Glutamatergic neuron (in vitro differentiated cells): ENCODE measurements at regions not wholly inside any gene's neighbourhood (a gene's known extent, or its start where the extent isn't known, plus 50 kb on each side); places are given as distances from the start of the nearest gene placed in this dataset.

Experiments used
- DNase-seq: peaks from one replicate; pipeline ENCODE4 v3.0.0; 2022
- H3K27ac Mint-ChIP-seq: one replicate; pipeline ENCODE4 v1.8.0; 2020; ENCODE audit warnings: mild to moderate bottlenecking, mixed read lengths, inconsistent platforms; ENCODE audit not compliant: unreplicated experiment
- H3K27me3 Mint-ChIP-seq: one replicate; pipeline ENCODE4 v1.8.0; 2020; ENCODE audit warnings: mild to moderate bottlenecking, moderate library complexity, mixed read lengths, inconsistent platforms; ENCODE audit not compliant: unreplicated experiment
- H3K36me3 Mint-ChIP-seq: one replicate; pipeline ENCODE4 v1.8.0; 2020; ENCODE audit warnings: mild to moderate bottlenecking, mixed read lengths, inconsistent platforms; ENCODE audit not compliant: unreplicated experiment
- H3K4me1 Mint-ChIP-seq: one replicate; pipeline ENCODE4 v1.8.0; 2020; ENCODE audit warnings: mild to moderate bottlenecking, low read depth, mixed read lengths, inconsistent platforms; ENCODE audit not compliant: unreplicated experiment
- H3K4me3 Mint-ChIP-seq: one replicate; pipeline ENCODE4 v1.8.0; 2020; ENCODE audit warnings: mild to moderate bottlenecking, mixed read lengths, inconsistent platforms; ENCODE audit not compliant: unreplicated experiment
- H3K9me3 Mint-ChIP-seq: one replicate; pipeline ENCODE4 v1.8.0; 2020; ENCODE audit warnings: mild to moderate bottlenecking, moderate library complexity, mixed read lengths, inconsistent platforms; ENCODE audit not compliant: unreplicated experiment
- TF ChIP-seq, protein P1 (sequence below): fragments of 200-600 bp; sonication (generic); IDR thresholded peaks from one replicate; pipeline ENCODE4 v1.5.0; 2021; ENCODE audit not compliant: partially characterized antibody, unreplicated experiment

DNA sequence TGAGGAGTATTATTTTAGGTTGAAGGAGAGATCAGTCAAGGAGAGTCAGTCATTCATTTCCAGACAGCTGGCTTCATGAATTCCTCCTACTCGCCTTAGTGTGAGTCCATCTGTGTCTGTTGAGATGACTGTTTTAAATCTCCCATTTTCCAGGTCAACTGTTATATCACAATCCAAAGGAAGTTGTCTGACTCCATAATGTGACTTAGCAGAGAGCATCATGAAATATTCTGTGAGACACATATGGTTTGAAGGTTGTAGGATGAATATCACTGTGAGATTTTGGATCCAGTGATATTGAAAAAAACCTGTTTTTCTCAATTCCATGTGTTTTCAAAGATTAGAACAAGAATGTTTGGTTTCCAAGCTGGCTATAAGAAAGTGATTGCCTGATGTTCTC is 530.2 kb upstream of the MAN1A1 start:
- Mint-ChIP-seq H3K4me1 (no peaks in the 10 kb centered on the region), H3K27ac (no peak overlapping the region), H3K36me3 (no peaks in the 10 kb centered on the region), H3K4me3 (no peak overlapping the region), H3K9me3 (no peaks in the 10 kb centered on the region), H3K27me3 (no peaks in the 10 kb centered on the region)
- DNase-seq, result no peak
- TF ChIP-seq, protein P1, sequence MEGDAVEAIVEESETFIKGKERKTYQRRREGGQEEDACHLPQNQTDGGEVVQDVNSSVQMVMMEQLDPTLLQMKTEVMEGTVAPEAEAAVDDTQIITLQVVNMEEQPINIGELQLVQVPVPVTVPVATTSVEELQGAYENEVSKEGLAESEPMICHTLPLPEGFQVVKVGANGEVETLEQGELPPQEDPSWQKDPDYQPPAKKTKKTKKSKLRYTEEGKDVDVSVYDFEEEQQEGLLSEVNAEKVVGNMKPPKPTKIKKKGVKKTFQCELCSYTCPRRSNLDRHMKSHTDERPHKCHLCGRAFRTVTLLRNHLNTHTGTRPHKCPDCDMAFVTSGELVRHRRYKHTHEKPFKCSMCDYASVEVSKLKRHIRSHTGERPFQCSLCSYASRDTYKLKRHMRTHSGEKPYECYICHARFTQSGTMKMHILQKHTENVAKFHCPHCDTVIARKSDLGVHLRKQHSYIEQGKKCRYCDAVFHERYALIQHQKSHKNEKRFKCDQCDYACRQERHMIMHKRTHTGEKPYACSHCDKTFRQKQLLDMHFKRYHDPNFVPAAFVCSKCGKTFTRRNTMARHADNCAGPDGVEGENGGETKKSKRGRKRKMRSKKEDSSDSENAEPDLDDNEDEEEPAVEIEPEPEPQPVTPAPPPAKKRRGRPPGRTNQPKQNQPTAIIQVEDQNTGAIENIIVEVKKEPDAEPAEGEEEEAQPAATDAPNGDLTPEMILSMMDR, result no peak

DNA sequence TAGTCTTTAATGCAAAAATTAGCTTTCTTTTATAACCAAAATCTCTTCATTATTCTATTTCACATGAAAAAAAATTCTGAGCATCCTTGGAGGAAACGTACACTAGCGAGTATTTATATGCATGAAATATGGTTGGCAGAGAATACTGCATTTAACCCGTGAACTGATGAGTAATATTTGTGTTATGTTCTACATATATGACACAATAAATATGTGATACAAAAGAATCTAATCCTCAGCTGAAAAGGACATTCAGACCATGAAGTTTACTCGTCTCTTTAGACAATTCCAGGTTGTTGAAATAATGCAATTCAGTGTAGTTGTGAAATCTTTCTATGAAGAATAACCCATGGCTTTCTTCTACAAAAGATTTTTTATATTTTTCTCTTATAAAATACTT is 524.8 kb upstream of the MAN1A1 start:
- TF ChIP-seq, protein P1, result no peak
- Mint-ChIP-seq H3K36me3 (no peaks in the 10 kb centered on the region), H3K4me1 (peaks cover 2% of the 10 kb centered on the region), H3K4me3 (no peak overlapping the region), H3K9me3 (no peaks in the 10 kb centered on the region), H3K27ac (no peak overlapping the region), H3K27me3 (no peaks in the 10 kb centered on the region)
- no peak for DNase-seq

DNA sequence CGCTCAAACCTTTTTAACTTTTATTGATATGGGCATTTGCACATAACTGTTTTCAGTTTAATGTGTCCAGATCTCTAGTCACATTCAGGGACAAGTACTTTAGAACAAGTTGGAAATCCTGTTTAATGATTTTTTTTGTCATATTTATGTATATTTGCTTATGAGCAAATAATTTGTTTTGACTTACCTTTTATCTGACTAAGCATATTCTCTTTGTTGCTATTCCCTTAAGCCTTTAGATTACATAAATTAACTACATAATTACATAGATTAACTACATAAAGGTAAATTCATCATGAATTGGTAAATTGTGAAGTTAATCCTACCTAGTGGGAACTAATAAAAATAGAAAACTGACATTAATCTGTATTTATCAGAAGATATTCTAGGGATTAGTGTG is 523.5 kb upstream of the MAN1A1 start:
- Mint-ChIP-seq H3K36me3 (no peaks in the 10 kb centered on the region), H3K27me3 (no peaks in the 10 kb centered on the region), H3K9me3 (no peaks in the 10 kb centered on the region), H3K4me3 (no peak overlapping the region), H3K27ac (no peak overlapping the region), H3K4me1 (peaks cover 2% of the 10 kb centered on the region)
- TF ChIP-seq, protein P1, result no peak
- DNase-seq, result no peak

DNA sequence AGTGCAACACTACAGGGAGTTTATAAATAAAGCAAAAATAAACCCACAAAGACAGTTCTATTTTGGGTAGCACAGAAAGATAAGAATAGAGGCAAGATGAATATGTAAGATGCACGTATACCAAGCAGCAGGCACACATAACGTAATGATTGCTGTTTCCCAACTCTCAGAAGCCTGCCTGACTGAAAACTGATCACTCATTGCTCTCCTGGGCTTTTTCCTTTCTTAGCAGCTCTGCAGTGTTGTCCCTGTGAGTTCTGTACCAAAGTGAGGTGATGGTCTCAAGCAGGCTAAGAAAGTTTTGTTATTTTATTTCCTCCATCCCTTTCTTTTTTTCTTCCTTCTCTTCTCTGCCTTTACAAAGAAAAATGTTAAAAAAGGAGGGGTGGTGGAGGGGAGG is 522.0 kb upstream of the MAN1A1 start:
- Mint-ChIP-seq H3K4me1 (peaks cover 2% of the 10 kb centered on the region), H3K4me3 (no peak overlapping the region), H3K27ac (no peak overlapping the region), H3K9me3 (no peaks in the 10 kb centered on the region), H3K36me3 (no peaks in the 10 kb centered on the region), H3K27me3 (no peaks in the 10 kb centered on the region)
- DNase-seq, result no peak
- TF ChIP-seq, protein P1, result no peak

DNA sequence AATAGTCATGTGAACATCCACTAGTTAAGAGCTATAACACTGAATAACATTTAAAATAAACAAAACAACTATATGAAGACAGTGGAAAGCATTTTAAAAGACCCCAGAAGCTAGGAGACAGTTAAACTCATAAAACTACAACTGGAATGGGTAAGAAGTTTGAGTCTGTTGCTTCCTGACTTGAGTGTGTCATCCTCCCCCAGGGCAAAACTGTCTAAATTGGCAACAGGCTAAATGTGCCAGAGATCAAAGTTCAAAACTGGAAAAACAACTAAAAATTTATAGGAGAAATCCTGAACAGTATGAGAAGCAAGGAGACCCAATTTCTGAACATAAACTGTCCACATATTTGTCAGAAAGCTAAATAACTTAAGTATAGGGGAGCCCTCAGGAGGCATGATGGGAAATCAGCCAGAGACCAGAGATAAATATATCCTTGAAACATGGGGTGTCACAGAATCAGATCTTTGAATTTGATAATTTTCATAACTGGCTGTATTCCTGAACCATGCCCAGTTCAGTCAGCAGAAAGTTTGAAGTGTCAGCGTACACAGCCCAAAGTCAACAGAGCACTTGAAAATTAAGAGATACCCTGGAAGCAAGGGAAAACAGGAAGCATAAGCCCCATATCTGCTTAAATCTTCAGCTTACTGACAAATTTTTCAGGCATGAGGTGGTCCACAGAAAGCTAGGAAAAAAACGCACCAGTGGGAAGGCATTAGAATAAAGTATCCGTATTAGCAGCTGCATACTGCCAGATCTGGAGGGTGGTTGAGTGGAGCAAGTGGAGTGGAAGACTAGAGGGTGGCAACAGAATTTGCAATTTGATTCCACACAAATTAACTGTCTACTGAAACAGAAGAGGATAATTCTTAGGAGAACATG is 516.1 kb upstream of the MAN1A1 start:
- Mint-ChIP-seq H3K9me3 (no peaks in the 10 kb centered on the region), H3K4me1 (no peaks in the 10 kb centered on the region), H3K4me3 (no peak overlapping the region), H3K27ac (no peak overlapping the region), H3K27me3 (no peaks in the 10 kb centered on the region), H3K36me3 (no peaks in the 10 kb centered on the region)
- TF ChIP-seq, protein P1, result no peak
- no peak for DNase-seq
